Peyer's patch (tissue), 4 donors: ENCODE measurements at regions not wholly inside any gene's neighbourhood (a gene's known extent, or its start where the extent isn't known, plus 50 kb on each side); places are given as distances from the start of the nearest gene placed in this dataset.

ENCODE experiments used
- POLR2A ChIP-seq, 2 donors: fragments of 450-650 bp; IDR thresholded peaks; one replicate each; pipeline ENCODE4 v1.5.1; 2017; ENCODE audit warnings: antibody characterized with exemption in 2 of 2, mild to moderate bottlenecking in 2 of 2, moderate library complexity in 2 of 2
- TF ChIP-seq, protein P1 (sequence below), 6 experiments: fragments of 450-650 bp in 4 of 6; fragments of 200-600 bp in 2 of 6; sonication (generic) in 1 of 6; IDR thresholded peaks; one replicate each; pipeline ENCODE4 v1.5.1; 2017 to 2019; ENCODE audit warnings: antibody characterized with exemption in 6 of 6, mild to moderate bottlenecking in 3 of 6, moderate library complexity in 1 of 6

DNA sequence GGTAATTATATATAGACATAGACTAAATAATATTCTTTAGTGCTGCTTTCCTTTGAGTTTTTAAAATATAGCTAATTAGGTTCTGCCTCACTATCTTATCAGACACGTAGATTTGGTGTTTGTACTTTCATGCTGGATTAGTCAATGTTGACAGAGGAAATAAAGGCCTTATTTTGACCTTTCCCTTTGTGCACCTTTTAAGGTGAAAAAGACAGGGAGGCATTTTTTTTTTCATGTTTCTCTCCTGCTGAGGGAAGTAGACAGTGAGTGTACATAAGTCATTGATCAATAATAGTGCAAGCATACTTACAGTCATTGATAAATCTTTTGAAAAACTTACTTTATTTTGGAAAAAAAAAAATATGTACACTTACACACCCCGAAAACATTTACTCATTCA is 467.8 kb downstream of the GRXCR1 start:
- TF ChIP-seq, protein P1, sequence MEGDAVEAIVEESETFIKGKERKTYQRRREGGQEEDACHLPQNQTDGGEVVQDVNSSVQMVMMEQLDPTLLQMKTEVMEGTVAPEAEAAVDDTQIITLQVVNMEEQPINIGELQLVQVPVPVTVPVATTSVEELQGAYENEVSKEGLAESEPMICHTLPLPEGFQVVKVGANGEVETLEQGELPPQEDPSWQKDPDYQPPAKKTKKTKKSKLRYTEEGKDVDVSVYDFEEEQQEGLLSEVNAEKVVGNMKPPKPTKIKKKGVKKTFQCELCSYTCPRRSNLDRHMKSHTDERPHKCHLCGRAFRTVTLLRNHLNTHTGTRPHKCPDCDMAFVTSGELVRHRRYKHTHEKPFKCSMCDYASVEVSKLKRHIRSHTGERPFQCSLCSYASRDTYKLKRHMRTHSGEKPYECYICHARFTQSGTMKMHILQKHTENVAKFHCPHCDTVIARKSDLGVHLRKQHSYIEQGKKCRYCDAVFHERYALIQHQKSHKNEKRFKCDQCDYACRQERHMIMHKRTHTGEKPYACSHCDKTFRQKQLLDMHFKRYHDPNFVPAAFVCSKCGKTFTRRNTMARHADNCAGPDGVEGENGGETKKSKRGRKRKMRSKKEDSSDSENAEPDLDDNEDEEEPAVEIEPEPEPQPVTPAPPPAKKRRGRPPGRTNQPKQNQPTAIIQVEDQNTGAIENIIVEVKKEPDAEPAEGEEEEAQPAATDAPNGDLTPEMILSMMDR (IDR thresholded peaks at IDR 0.05): no peak
- no peak for TF ChIP-seq POLR2A (IDR thresholded peaks at IDR 0.05)
